PFSK-1 (cell line): ENCODE measurements at regions not wholly inside any gene's neighbourhood (a gene's known extent, or its start where the extent isn't known, plus 50 kb on each side); places are given as distances from the start of the nearest gene placed in this dataset.

Experiments
- POLR2AphosphoS5 ChIP-seq: IDR thresholded peaks from 2 replicates; pipeline ENCODE4 v1.6.1; 2012; ENCODE audit warnings: low read depth, mild to moderate bottlenecking, control low read depth, low read length, moderate library complexity
- REST ChIP-seq, 2 experiments: IDR thresholded peaks; 2 replicates each; pipeline versions ENCODE4 v1.6.1 to v1.8.0; 2011 to 2012; ENCODE audit warnings: low read depth in 2 of 2, low read length in 2 of 2, control low read depth in 1 of 2, inconsistent platforms in 1 of 2, mild to moderate bottlenecking in 1 of 2, moderate library complexity in 1 of 2; ENCODE audit not compliant: insufficient read depth in 1 of 2
- SIN3A ChIP-seq: IDR thresholded peaks from 2 replicates; pipeline ENCODE4 v1.6.1; 2012; ENCODE audit warnings: mild to moderate bottlenecking, low read length, moderate library complexity, borderline replicate concordance; ENCODE audit not compliant: insufficient read depth
- TAF1 ChIP-seq: IDR thresholded peaks from 2 replicates; pipeline ENCODE4 v1.6.1; 2012; ENCODE audit warnings: low read length, control low read depth, borderline replicate concordance; ENCODE audit not compliant: insufficient read depth

GRCh38 chr3:103372031-103372430, 937.2 kb downstream of the ZPLD1 start:
- TF ChIP-seq SIN3A (no peak), POLR2AphosphoS5 (no peak), REST (IDR thresholded peaks at IDR 0.05; ENCODE audit: insufficient read depth in 1 of 2, low read depth in 2 of 2, low read length in 2 of 2) (no peak), TAF1 (no peak)
